HCT116 (cell line): ENCODE measurements at regions not wholly inside any gene's neighbourhood (a gene's known extent, or its start where the extent isn't known, plus 50 kb on each side); places are given as distances from the start of the nearest gene placed in this dataset.
"Not testable (repeated sequence)": the region's sequence is repeated elsewhere in the genome, so short reads cannot be mapped to it uniquely, and the experiment has no call there.

Experiments used
- ATAC-seq: fragments of 200-7000 bp; cut with Tn5 transposase; 2 replicates; pipeline ENCODE4 v1.9.1; 2020; ENCODE audit warnings: mild to moderate bottlenecking, moderate library complexity
- BruUV-seq: library from RNA; stranded (reverse); fragments of 400-500 nt; replicated peaks from 2 replicates; lab custom pipeline; 2021; lab: Mats Ljungman, UMichigan
- CTCF ChIA-PET: fragments of 300-600 bp; sonication (Branson Sonifier 250); formaldehyde crosslinking; loops from one replicate; lab custom pipeline; 2021; ENCODE audit warnings: antibody characterized with exemption; lab: Charles Lee
- POLR2A ChIA-PET: fragments of 300-600, 350-600 bp; sonication (Branson Sonifier 250); formaldehyde crosslinking; loops from one replicate; lab custom pipeline; 2021; ENCODE audit warnings: antibody characterized with exemption; lab: Charles Lee
- RAD21 ChIA-PET, 2 experiments: fragments of 300-600 bp; sonication (Branson Sonifier 250); formaldehyde crosslinking; loops; one replicate each; lab custom pipeline; 2023; ENCODE audit warnings: low total read pairs in 2 of 2; ENCODE audit not compliant: uncharacterized antibody in 2 of 2, unreplicated experiment in 2 of 2, low non-redundant PET in 1 of 2; lab: Charles Lee
- DNase-seq: peaks from one replicate; pipeline ENCODE4 v3.0.0-alpha.2; 2010; ENCODE audit warnings: low read depth, low spot score
- H2AFZ ChIP-seq: fragments of 200-600 bp; shearing (Covaris generic), sonication (generic); 2 replicates; pipeline ENCODE4 v1.6.1; 2017; ENCODE audit warnings: low read depth, mixed run types, mixed read lengths, antibody characterized with exemption, low read length; ENCODE audit not compliant: poor library complexity, severe bottlenecking
- H3K27ac ChIP-seq: 2 replicates; pipeline ENCODE4 v1.5.1; 2012; ENCODE audit warnings: low read depth, low read length
- H3K27me3 ChIP-seq: fragments of 200-600 bp; sonication (generic); 2 replicates; pipeline ENCODE4 v1.6.1; 2016; ENCODE audit warnings: mixed run types, low read length, mixed read lengths; ENCODE audit not compliant: insufficient read depth
- H3K36me3 ChIP-seq, 2 experiments: fragments of 200-500 bp in 1 of 2; fragments of 200-600 bp in 1 of 2; sonication (Bioruptor generic) in 1 of 2; sonication (generic) in 1 of 2; 2 replicates each; pipeline versions ENCODE4 v1.5.1 to v1.6.1; 2014 to 2016; ENCODE audit warnings: low read length in 2 of 2, inconsistent platforms in 1 of 2, mixed read lengths in 1 of 2, mixed run types in 1 of 2; ENCODE audit not compliant: insufficient read depth in 2 of 2, control insufficient read depth in 1 of 2
- H3K4me1 ChIP-seq, 2 experiments: fragments of 200-600 bp in 1 of 2; sonication (generic) in 1 of 2; 2 replicates each; pipeline versions ENCODE4 v1.5.1 to v1.6.1; 2012 to 2017; ENCODE audit warnings: low read length in 2 of 2, inconsistent platforms in 1 of 2, mild to moderate bottlenecking in 1 of 2, mixed read lengths in 1 of 2, mixed run types in 1 of 2, moderate library complexity in 1 of 2; ENCODE audit not compliant: insufficient read depth in 2 of 2, control insufficient read depth in 1 of 2
- H3K4me2 ChIP-seq: fragments of 200-600 bp; sonication (generic); 2 replicates; pipeline ENCODE4 v1.6.1; 2017; ENCODE audit warnings: mixed run types, low read length, mixed read lengths
- H3K4me3 ChIP-seq, 2 experiments: fragments of 200-600 bp in 1 of 2; sonication (generic) in 1 of 2; replicated peaks in 1 of 2; 2 replicates each; pipeline ENCODE4 v1.5.1; 2011 to 2016; ENCODE audit warnings: low read length in 2 of 2, control low read depth in 1 of 2, low read depth in 1 of 2, mild to moderate bottlenecking in 1 of 2, mixed read lengths in 1 of 2, mixed run types in 1 of 2
- H3K79me2 ChIP-seq: fragments of 200-600 bp; sonication (generic); 2 replicates; pipeline ENCODE4 v1.6.1; 2017; ENCODE audit warnings: mild to moderate bottlenecking, mixed run types, low read length, moderate library complexity, mixed read lengths; ENCODE audit not compliant: insufficient read depth
- H3K9ac ChIP-seq: fragments of 200-600 bp; sonication (generic); 2 replicates; pipeline ENCODE4 v1.6.1; 2016; ENCODE audit warnings: low read length, mixed read lengths
- H3K9me2 ChIP-seq: fragments of 200-600 bp; sonication (generic), shearing (Covaris generic); 2 replicates; pipeline ENCODE4 v1.6.1; 2017; ENCODE audit warnings: mixed run types, mild to moderate bottlenecking, moderate library complexity; ENCODE audit not compliant: insufficient read depth
- H3K9me3 ChIP-seq, 2 experiments: fragments of 200-500 bp in 1 of 2; fragments of 200-600 bp in 1 of 2; sonication (Bioruptor generic) in 1 of 2; sonication (generic) in 1 of 2; 2 replicates each; pipeline ENCODE4 v1.6.1; 2014 to 2017; ENCODE audit warnings: low read length in 2 of 2, mixed read lengths in 2 of 2, inconsistent platforms in 1 of 2, low read depth in 1 of 2, mild to moderate bottlenecking in 1 of 2, mixed run types in 1 of 2, moderate library complexity in 1 of 2; ENCODE audit not compliant: control insufficient read depth in 1 of 2, insufficient read depth in 1 of 2
- H4K20me1 ChIP-seq: fragments of 200-600 bp; sonication (generic), shearing (Covaris generic); 2 replicates; pipeline ENCODE4 v1.6.1; 2017; ENCODE audit warnings: mixed run types, mild to moderate bottlenecking, moderate library complexity; ENCODE audit not compliant: insufficient read depth
- CTCF ChIP-seq, 3 experiments: fragments of 200-600 bp in 1 of 3; sonication (generic) in 1 of 3; IDR thresholded peaks in 2 of 3; conservative IDR thresholded peaks in 1 of 3; 2 replicates each; pipeline ENCODE4 v1.5.1; 2012 to 2017; ENCODE audit warnings: low read depth in 2 of 3, low read length in 2 of 3, antibody characterized with exemption in 1 of 3, borderline replicate concordance in 1 of 3, control low read depth in 1 of 3, mild to moderate bottlenecking in 1 of 3, mixed read lengths in 1 of 3, mixed run types in 1 of 3, moderate library complexity in 1 of 3; ENCODE audit not compliant: insufficient read depth in 1 of 3
- POLR2A ChIP-seq: IDR thresholded peaks from 2 replicates; pipeline ENCODE4 v1.7.0; 2011; ENCODE audit warnings: borderline replicate concordance; ENCODE audit not compliant: insufficient read depth, insufficient read length; ENCODE audit errors: extremely low read depth
- RAD21 ChIP-seq: IDR thresholded peaks from 2 replicates; pipeline ENCODE4 v1.6.1; 2012; ENCODE audit warnings: low read depth, mild to moderate bottlenecking
- SP1 ChIP-seq: IDR thresholded peaks from 2 replicates; pipeline ENCODE4 v1.6.1; 2012; ENCODE audit warnings: low read depth
- YY1 ChIP-seq: IDR thresholded peaks from 2 replicates; pipeline ENCODE4 v1.6.1; 2011; ENCODE audit warnings: low read length, low read depth, moderate library complexity, mild to moderate bottlenecking; ENCODE audit not compliant: insufficient replicate concordance; ENCODE audit errors: extremely low read depth
- ZNF274 ChIP-seq: fragments of 200-500 bp; sonication (Bioruptor generic); IDR thresholded peaks from 2 replicates; pipeline ENCODE4 v1.6.1; 2014; ENCODE audit warnings: mild to moderate bottlenecking, low read depth, low read length, inconsistent platforms
- intact Hi-C: fragments of 100-400 bp; cut with micrococcal nuclease; formaldehyde crosslinking; loops from 2 replicates; pipeline ENCODE4 v1.10.0; 2022

GRCh38 chr17:77066165-77066564 lies 74.6 kb upstream of the SEC14L1 start (continued):
- TF ChIP-seq CTCF (IDR thresholded peaks at IDR 0.05 in 2 of 3, conservative IDR thresholded peaks at IDR 0.05 in 1 of 3; ENCODE audit: borderline replicate concordance in 1 of 3, insufficient read depth in 1 of 3, low read depth in 2 of 3, low read length in 2 of 3) (no peak), ZNF274 (no peak), POLR2A (no peak), SP1 (no peak)

- RAD21 ChIA-PET: interaction anchor here (0.7 to 2.0 kb wide), 3 partner anchors 11 to 199 kb away, joined by 3 to 10 read pairs (median 3); partner anchors contain the start of gene MGAT5B (in 2 of the 2)
Observed at GRCh38 chr17:77066726-77067409, 73.9 kb upstream of the SEC14L1 start.

More at GRCh38 chr17:77066726-77067409, 73.9 kb upstream of the SEC14L1 start:
- H3K36me3 ChIP-seq, H3K9me2 ChIP-seq, H4K20me1 ChIP-seq, H3K9me3 ChIP-seq, POLR2A ChIA-PET, H3K27me3 ChIP-seq, H3K4me3 ChIP-seq, H3K9ac ChIP-seq, H3K79me2 ChIP-seq, H3K27ac ChIP-seq, BruUV-seq: not testable (repeated sequence)
- H2AFZ ChIP-seq: peak overlapping the region; percentile 0
- peaks cover 0 to 13% of the 10 kb centered on the region in 2 experiments; a peak in 2 of 4 replicates for H3K4me1 ChIP-seq
- peak overlapping the region; percentile 11; the same call in 1 of the 2 replicates for H3K4me2 ChIP-seq
- ATAC-seq: peak; percentile 94
- CTCF ChIA-PET: interaction anchor here (0.6 to 5.9 kb wide), 15 partner anchors 10 to 543 kb away, joined by 3 to 52 read pairs (median 4); partner anchors contain the start of gene MGAT5B
- TF ChIP-seq CTCF (IDR thresholded peaks at IDR 0.05 in 2 of 3, conservative IDR thresholded peaks at IDR 0.05 in 1 of 3; ENCODE audit: borderline replicate concordance in 1 of 3, insufficient read depth in 1 of 3, low read depth in 2 of 3, low read length in 2 of 3) (peak; percentile 94 to 99 (median 99)), RAD21 (peak; percentile 97), YY1 (peak; percentile 74)
- intact Hi-C loops: loop anchor here (1.0 to 5.0 kb wide), 4 partner anchors 56 to 340 kb away; partner anchors contain the start of genes JMJD6 and METTL23
- DNase-seq: peak; percentile 62
